Activated CD4-positive, alpha-beta T cell treated with anti-CD3 and anti-CD28 coated beads, Interleukin-2, Interleukin-6, amounts not matched to agents 100 ng/mL and 50 ng/mL, durations not matched to agents 16 hours and 8 hours (primary cell): ENCODE measurements at regions not wholly inside any gene's neighbourhood (a gene's known extent, or its start where the extent isn't known, plus 50 kb on each side); places are given as distances from the start of the nearest gene placed in this dataset.

Source experiments
- DNase-seq: peaks from one replicate; pipeline ENCODE4 v3.0.0-alpha.2; 2020

- no peak for DNase-seq
Observed at GRCh38 chr2:7913974-7914373, 767.9 kb upstream of the ID2 start.

- DNase-seq = no peak
Observed at GRCh38 chr2:7915302-7916091, 766.4 kb upstream of the ID2 start.

GRCh38 chr2:7916670-7917069, 765.2 kb upstream of the ID2 start:
- no peak for DNase-seq

- DNase-seq = no peak
Observed at GRCh38 chr2:7919510-7919909, 762.3 kb upstream of the ID2 start.

- DNase-seq = no peak
Observed at GRCh38 chr2:7924023-7924762, 757.7 kb upstream of the ID2 start.

GRCh38 chr2:7925506-7925905, 756.4 kb upstream of the ID2 start:
- no peak for DNase-seq

GRCh38 chr2:7927691-7928090, 754.2 kb upstream of the ID2 start:
- DNase-seq = no peak

GRCh38 chr2:7929281-7929680, 752.6 kb upstream of the ID2 start:
- no peak for DNase-seq

- peak; percentile 75 for DNase-seq
Observed at GRCh38 chr2:7930800-7931635, 750.8 kb upstream of the ID2 start.

- peak; percentile 3 for DNase-seq
Observed at GRCh38 chr2:7931808-7932207, 750.0 kb upstream of the ID2 start.

GRCh38 chr2:7933672-7934071, 748.2 kb upstream of the ID2 start:
- DNase-seq = no peak

- DNase-seq = no peak
Observed at GRCh38 chr2:7934476-7934875, 747.4 kb upstream of the ID2 start.

GRCh38 chr2:7937082-7937481, 744.8 kb upstream of the ID2 start:
- DNase-seq = no peak

- DNase-seq = no peak
Observed at GRCh38 chr2:7940723-7941122, 741.1 kb upstream of the ID2 start.

GRCh38 chr2:7943446-7943845, 738.4 kb upstream of the ID2 start:
- no peak for DNase-seq

GRCh38 chr2:7945026-7945425, 736.8 kb upstream of the ID2 start:
- DNase-seq = no peak

GRCh38 chr2:7950035-7950612, 731.7 kb upstream of the ID2 start:
- no peak for DNase-seq

GRCh38 chr2:7951001-7951400, 730.9 kb upstream of the ID2 start:
- no peak for DNase-seq

- DNase-seq = no peak
Observed at GRCh38 chr2:7951490-7951889, 730.4 kb upstream of the ID2 start.

GRCh38 chr2:7952046-7952745, 729.7 kb upstream of the ID2 start:
- no peak for DNase-seq

GRCh38 chr2:7953195-7953594, 728.7 kb upstream of the ID2 start:
- no peak for DNase-seq

GRCh38 chr2:7954234-7954633, 727.6 kb upstream of the ID2 start:
- DNase-seq = no peak
